Smooth muscle cell (in vitro differentiated cells): ENCODE measurements at regions not wholly inside any gene's neighbourhood (a gene's known extent, or its start where the extent isn't known, plus 50 kb on each side); places are given as distances from the start of the nearest gene placed in this dataset.
"Not testable (repeated sequence)": the region's sequence is repeated elsewhere in the genome, so short reads cannot be mapped to it uniquely, and the experiment has no call there.

Source experiments
- DNase-seq: peaks from one replicate; lab custom pipeline; 2025; ENCODE audit not compliant: unreplicated experiment; lab: John Stamatoyannopoulos, UW
- H2AFZ ChIP-seq: fragments of 200-600 bp; sonication (generic); 2 replicates; pipeline ENCODE4 v1.6.0; 2016; ENCODE audit warnings: antibody characterized with exemption, low read depth, mild to moderate bottlenecking
- H3F3A ChIP-seq: fragments of 200-600 bp; sonication (generic); 2 replicates; pipeline ENCODE4 v1.6.0; 2017; ENCODE audit warnings: antibody characterized with exemption, low read depth
- H3K27ac ChIP-seq: fragments of 200-600 bp; sonication (generic); 2 replicates; pipeline ENCODE4 v1.5.1; 2016; ENCODE audit warnings: low read depth, mild to moderate bottlenecking
- H3K27me3 ChIP-seq: fragments of 200-600 bp; sonication (generic); 2 replicates; pipeline ENCODE4 v1.6.1; 2016; ENCODE audit warnings: low read depth, mild to moderate bottlenecking
- H3K36me3 ChIP-seq: fragments of 200-600 bp; sonication (generic); 2 replicates; pipeline ENCODE4 v1.5.1; 2016; ENCODE audit warnings: low read depth
- H3K4me1 ChIP-seq: fragments of 200-600 bp; sonication (generic); 2 replicates; pipeline ENCODE4 v1.5.1; 2016; ENCODE audit warnings: low read depth
- H3K4me2 ChIP-seq: fragments of 200-600 bp; sonication (generic); 2 replicates; pipeline ENCODE4 v1.6.0; 2016; ENCODE audit warnings: mild to moderate bottlenecking
- H3K4me3 ChIP-seq: fragments of 200-600 bp; sonication (generic); 2 replicates; pipeline ENCODE4 v1.5.1; 2016; ENCODE audit warnings: mild to moderate bottlenecking
- H3K79me2 ChIP-seq: fragments of 200-600 bp; sonication (generic); 2 replicates; pipeline ENCODE4 v1.6.0; 2016; ENCODE audit warnings: low read depth, mild to moderate bottlenecking
- H3K9ac ChIP-seq: fragments of 200-600 bp; sonication (generic); 2 replicates; pipeline ENCODE4 v1.6.0; 2016; ENCODE audit warnings: low read depth
- H3K9me3 ChIP-seq: fragments of 200-600 bp; sonication (generic); replicated peaks from 2 replicates; pipeline ENCODE4 v1.5.1; 2016; ENCODE audit warnings: low read depth
- H4K20me1 ChIP-seq: fragments of 200-600 bp; sonication (generic); 2 replicates; pipeline ENCODE4 v1.6.0; 2016; ENCODE audit warnings: low read depth
- WGBS: methylation state at CpG from one replicate; pipeline ENCODE4 v1.1.7; 2016; ENCODE audit warnings: low lambda C conversion rate; 5-methylcytosine and 5-hydroxymethylcytosine counted together
- TF ChIP-seq, protein P1 (sequence below): fragments of 200-600 bp; sonication (generic); IDR thresholded peaks from 2 replicates; pipeline ENCODE4 v1.5.1; 2017; ENCODE audit warnings: borderline replicate concordance, mild to moderate bottlenecking, antibody characterized with exemption; ENCODE audit not compliant: insufficient read depth, poor library complexity, severe bottlenecking

DNA sequence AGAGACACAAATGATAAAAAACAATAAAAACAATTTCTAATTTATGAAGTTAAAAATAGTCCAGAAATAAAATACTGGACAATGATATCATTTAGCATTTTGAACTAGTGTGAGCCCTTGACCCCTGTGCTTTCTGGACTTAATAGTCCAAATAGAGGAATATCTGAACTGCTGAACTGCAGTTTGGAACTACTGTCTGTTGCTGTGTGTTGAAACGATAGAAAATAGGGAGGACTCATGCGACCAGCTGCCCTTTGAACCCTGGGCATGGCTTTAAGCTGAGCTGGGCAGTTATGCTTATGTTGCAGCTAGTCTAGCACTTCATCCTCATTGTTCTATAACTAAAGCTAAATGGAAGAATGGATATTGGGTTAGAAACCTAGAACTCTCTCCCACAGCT is 99.5 kb downstream of the FMR1NB start:
- H3K27ac ChIP-seq: no peak overlapping the region
- WGBS: 75% methylated on average over 2 of the region's 2 CpGs
- no peak overlapping the region for H2AFZ ChIP-seq

GRCh38 chrX:148084611-148085010 is 103.5 kb downstream of the FMR1NB start:
- H3K27me3 ChIP-seq: no peaks in the 10 kb centered on the region

More for the DNA sequence above, 99.5 kb downstream of the FMR1NB start:
- Histone ChIP-seq H3K79me2 (no peaks in the 10 kb centered on the region), H3K4me3 (no peak overlapping the region), H3K9me3 (no peaks in the 10 kb centered on the region), H3K4me2 (no peak overlapping the region), H3K9ac (no peak overlapping the region), H3K27me3 (no peaks in the 10 kb centered on the region), H3K4me1 (no peaks in the 10 kb centered on the region), H3K36me3 (no peaks in the 10 kb centered on the region), H4K20me1 (no peaks in the 10 kb centered on the region), H3F3A (no peaks in the 10 kb centered on the region)
- no peak for DNase-seq
- TF ChIP-seq, protein P1, sequence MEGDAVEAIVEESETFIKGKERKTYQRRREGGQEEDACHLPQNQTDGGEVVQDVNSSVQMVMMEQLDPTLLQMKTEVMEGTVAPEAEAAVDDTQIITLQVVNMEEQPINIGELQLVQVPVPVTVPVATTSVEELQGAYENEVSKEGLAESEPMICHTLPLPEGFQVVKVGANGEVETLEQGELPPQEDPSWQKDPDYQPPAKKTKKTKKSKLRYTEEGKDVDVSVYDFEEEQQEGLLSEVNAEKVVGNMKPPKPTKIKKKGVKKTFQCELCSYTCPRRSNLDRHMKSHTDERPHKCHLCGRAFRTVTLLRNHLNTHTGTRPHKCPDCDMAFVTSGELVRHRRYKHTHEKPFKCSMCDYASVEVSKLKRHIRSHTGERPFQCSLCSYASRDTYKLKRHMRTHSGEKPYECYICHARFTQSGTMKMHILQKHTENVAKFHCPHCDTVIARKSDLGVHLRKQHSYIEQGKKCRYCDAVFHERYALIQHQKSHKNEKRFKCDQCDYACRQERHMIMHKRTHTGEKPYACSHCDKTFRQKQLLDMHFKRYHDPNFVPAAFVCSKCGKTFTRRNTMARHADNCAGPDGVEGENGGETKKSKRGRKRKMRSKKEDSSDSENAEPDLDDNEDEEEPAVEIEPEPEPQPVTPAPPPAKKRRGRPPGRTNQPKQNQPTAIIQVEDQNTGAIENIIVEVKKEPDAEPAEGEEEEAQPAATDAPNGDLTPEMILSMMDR: no peak

GRCh38 chrX:148120151-148120550 is 139.0 kb downstream of the FMR1NB start:
- no peaks in the 10 kb centered on the region for H4K20me1 ChIP-seq
- H3K27me3 ChIP-seq: no peaks in the 10 kb centered on the region
- H3F3A ChIP-seq: no peaks in the 10 kb centered on the region
- TF ChIP-seq, protein P1: no peak
- no peak overlapping the region for H2AFZ ChIP-seq
- H3K79me2 ChIP-seq: no peaks in the 10 kb centered on the region
- no peak overlapping the region for H3K27ac ChIP-seq
- no peak overlapping the region for H3K4me3 ChIP-seq
- DNase-seq: no peak
- no peak overlapping the region for H3K4me2 ChIP-seq
- H3K9me3 ChIP-seq: no peaks in the 10 kb centered on the region
- H3K4me1 ChIP-seq: no peaks in the 10 kb centered on the region
- WGBS: 79% methylated on average over 3 of the region's 3 CpGs
- H3K9ac ChIP-seq: no peak overlapping the region
- H3K36me3 ChIP-seq: no peaks in the 10 kb centered on the region

More at GRCh38 chrX:148084611-148085010, 103.5 kb downstream of the FMR1NB start:
- WGBS: 52% methylated on average over 1 of the region's 1 CpG
- TF ChIP-seq, protein P1: no peak
- Histone ChIP-seq H3K4me3 (no peak overlapping the region), H3K4me2 (no peak overlapping the region), H2AFZ (no peak overlapping the region), H3F3A (no peaks in the 10 kb centered on the region), H3K36me3 (no peaks in the 10 kb centered on the region), H3K27ac (no peak overlapping the region), H3K79me2 (no peaks in the 10 kb centered on the region), H4K20me1 (no peaks in the 10 kb centered on the region), H3K9ac (no peak overlapping the region), H3K9me3 (no peaks in the 10 kb centered on the region), H3K4me1 (no peaks in the 10 kb centered on the region)
- no peak for DNase-seq

GRCh38 chrX:148120999-148121623 is 140.0 kb downstream of the FMR1NB start:
- H3K4me3 ChIP-seq: no peak overlapping the region
- no peaks in the 10 kb centered on the region for H3K27me3 ChIP-seq
- TF ChIP-seq, protein P1: no peak
- 70% methylated on average over 3 of the region's 3 CpGs for WGBS
- no peaks in the 10 kb centered on the region for H3K36me3 ChIP-seq
- H3K4me2 ChIP-seq: no peak overlapping the region
- H4K20me1 ChIP-seq: no peaks in the 10 kb centered on the region
- H2AFZ ChIP-seq: no peak overlapping the region
- no peaks in the 10 kb centered on the region for H3K9me3 ChIP-seq
- H3K9ac ChIP-seq: no peak overlapping the region
- DNase-seq: no peak
- H3K4me1 ChIP-seq: no peaks in the 10 kb centered on the region
- no peaks in the 10 kb centered on the region for H3F3A ChIP-seq
- no peak overlapping the region for H3K27ac ChIP-seq
- H3K79me2 ChIP-seq: no peaks in the 10 kb centered on the region

DNA sequence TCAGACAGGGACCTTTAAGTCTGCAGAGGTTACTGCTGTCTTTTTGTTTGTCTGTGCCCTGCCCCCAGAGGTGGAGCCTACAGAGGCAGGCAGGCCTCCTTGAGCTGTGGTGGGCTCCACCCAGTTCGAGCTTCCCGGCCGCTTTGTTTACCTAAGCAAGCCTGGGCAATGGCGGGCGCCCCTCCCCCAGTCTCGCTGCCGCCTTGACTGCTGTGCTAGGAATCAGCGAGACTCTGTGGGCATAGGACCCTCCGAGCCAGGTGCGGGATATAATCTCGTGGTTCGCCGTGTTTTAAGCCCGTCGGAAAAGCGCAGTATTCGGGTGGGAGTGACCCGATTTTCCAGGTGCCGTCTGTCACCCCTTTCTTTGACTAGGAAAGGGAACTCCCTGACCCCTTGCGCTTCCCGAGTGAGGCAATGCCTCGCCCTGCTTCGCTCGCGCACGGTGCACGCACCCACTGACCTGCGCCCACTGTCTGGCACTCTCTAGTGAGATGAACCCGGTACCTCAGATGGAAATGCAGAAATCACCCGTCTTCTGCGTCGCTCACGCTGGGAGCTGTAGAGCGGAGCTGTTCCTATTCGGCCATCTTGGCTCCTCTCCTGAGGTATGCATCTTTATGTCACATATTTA is 147.9 kb downstream of the FMR1NB start:
- H2AFZ ChIP-seq, H3K27ac ChIP-seq, H3K9ac ChIP-seq, H3K27me3 ChIP-seq, H3K79me2 ChIP-seq, DNase-seq, H3F3A ChIP-seq, H3K36me3 ChIP-seq, H3K4me1 ChIP-seq, H3K9me3 ChIP-seq, H4K20me1 ChIP-seq: not testable (repeated sequence)
- peak overlapping the region; percentile 35 for H3K4me3 ChIP-seq
- peak overlapping the region; percentile 51 for H3K4me2 ChIP-seq
- WGBS: 71% methylated on average over 28 of the region's 35 CpGs
